ENCODE measurements at regions not wholly inside any gene's neighbourhood (a gene's known extent, or its start where the extent isn't known, plus 50 kb on each side); places are given as distances from the start of the nearest gene placed in this dataset.

- Histone ChIP-seq H3K27ac (no peak overlapping the region), H3K4me1 (no peaks in the 10 kb centered on the region), H3K9me3 (no peaks in the 10 kb centered on the region), H3K27me3 (no peaks in the 10 kb centered on the region), H3K4me3 (no peak overlapping the region), H3K36me3 (replicated peaks in 1 of 2; ENCODE audit: insufficient read depth in 1 of 2, low read depth in 2 of 2) (no peaks in the 10 kb centered on the region)
- WGBS, 2 donors: 28 to 36% methylated on average over 3 of the region's 3 CpGs
- ATAC-seq (no peak), DNase-seq (no peak)
- intact Hi-C loops (cut with DNase I): no loop called here
- TF ChIP-seq POLR2A (IDR thresholded peaks at IDR 0.05) (no peak), CTCF (IDR thresholded peaks at IDR 0.05) (no peak)
Observed at GRCh38 chr16:59500601-59501000, 766.5 kb upstream of the GOT2 start.

GRCh38 chr16:59487067-59487466 lies 753.0 kb upstream of the GOT2 start:
- no peak overlapping the region for H3K27ac ChIP-seq
- ATAC-seq (no peak), DNase-seq (no peak)
- H3K4me3 ChIP-seq: no peak overlapping the region
- H3K36me3 ChIP-seq (replicated peaks in 1 of 2; ENCODE audit: insufficient read depth in 1 of 2, low read depth in 2 of 2): no peaks in the 10 kb centered on the region
- H3K27me3 ChIP-seq: no peaks in the 10 kb centered on the region
- 32 to 48% methylated on average over 2 of the region's 2 CpGs for WGBS, 2 donors
- TF ChIP-seq POLR2A (IDR thresholded peaks at IDR 0.05): no peak
- no peak for TF ChIP-seq CTCF (IDR thresholded peaks at IDR 0.05)
- H3K4me1 ChIP-seq: no peaks in the 10 kb centered on the region
- H3K9me3 ChIP-seq: no peaks in the 10 kb centered on the region
- intact Hi-C loops (cut with DNase I): no loop called here

- Histone ChIP-seq H3K4me3 (no peak overlapping the region), H3K9me3 (no peaks in the 10 kb centered on the region), H3K4me1 (no peaks in the 10 kb centered on the region), H3K27me3 (no peaks in the 10 kb centered on the region), H3K27ac (no peak overlapping the region), H3K36me3 (replicated peaks in 1 of 2; ENCODE audit: insufficient read depth in 1 of 2, low read depth in 2 of 2) (no peaks in the 10 kb centered on the region)
- DNase-seq (no peak), ATAC-seq (no peak)
- 56 to 65% methylated on average over 2 of the region's 2 CpGs for WGBS, 2 donors
- no peak for TF ChIP-seq POLR2A (IDR thresholded peaks at IDR 0.05)
- no peak for TF ChIP-seq CTCF (IDR thresholded peaks at IDR 0.05)
- intact Hi-C loops (cut with DNase I): no loop called here
Observed at GRCh38 chr16:59484833-59485516, 750.9 kb upstream of the GOT2 start.

GRCh38 chr16:59478838-59479237 lies 744.7 kb upstream of the GOT2 start:
- TF ChIP-seq POLR2A (IDR thresholded peaks at IDR 0.05) (no peak), CTCF (IDR thresholded peaks at IDR 0.05) (no peak)
- DNase-seq: no peak
- Histone ChIP-seq H3K36me3 (replicated peaks in 1 of 2; ENCODE audit: insufficient read depth in 1 of 2, low read depth in 2 of 2) (no peaks in the 10 kb centered on the region), H3K27me3 (no peaks in the 10 kb centered on the region), H3K4me1 (no peaks in the 10 kb centered on the region), H3K9me3 (no peaks in the 10 kb centered on the region), H3K27ac (no peak overlapping the region), H3K4me3 (no peak overlapping the region)
- intact Hi-C loops (cut with DNase I): no loop called here
- WGBS, 2 donors: 53 to 66% methylated on average over 3 of the region's 3 CpGs
- no peak for ATAC-seq

GRCh38 chr16:59470556-59470955 lies 736.4 kb upstream of the GOT2 start:
- H3K9me3 ChIP-seq: no peaks in the 10 kb centered on the region
- H3K27me3 ChIP-seq: no peaks in the 10 kb centered on the region
- intact Hi-C loops (cut with DNase I): no loop called here
- ATAC-seq (no peak), DNase-seq (no peak)
- no peak for TF ChIP-seq POLR2A (IDR thresholded peaks at IDR 0.05)
- no peak for TF ChIP-seq CTCF (IDR thresholded peaks at IDR 0.05)
- H3K4me3 ChIP-seq: no peak overlapping the region
- H3K27ac ChIP-seq: no peak overlapping the region
- no peaks in the 10 kb centered on the region for H3K36me3 ChIP-seq (replicated peaks in 1 of 2; ENCODE audit: insufficient read depth in 1 of 2, low read depth in 2 of 2)
- WGBS, 2 donors: 51 to 55% methylated on average over 2 of the region's 2 CpGs
- no peaks in the 10 kb centered on the region for H3K4me1 ChIP-seq
